Activated naive CD4-positive, alpha-beta T cell treated with anti-CD3 and anti-CD28 coated beads for 36 hours (primary cell): ENCODE measurements at regions not wholly inside any gene's neighbourhood (a gene's known extent, or its start where the extent isn't known, plus 50 kb on each side); places are given as distances from the start of the nearest gene placed in this dataset.
"Not testable (repeated sequence)": the region's sequence is repeated elsewhere in the genome, so short reads cannot be mapped to it uniquely, and the experiment has no call there.

Experiments used
- CTCF ChIA-PET: fragments of 350-600 bp; sonication (Branson Sonifier 250); formaldehyde crosslinking; loops from one replicate; lab custom pipeline; 2021; ENCODE audit warnings: antibody characterized with exemption; lab: Charles Lee
- DNase-seq: peaks from one replicate; pipeline ENCODE4 v3.0.0-alpha.2; 2020
- H3K27ac Mint-ChIP-seq: one replicate; pipeline ENCODE4 v1.8.0; 2021; ENCODE audit warnings: mild to moderate bottlenecking, mixed read lengths
- H3K27me3 Mint-ChIP-seq: one replicate; pipeline ENCODE4 v1.8.0; 2021; ENCODE audit warnings: low read depth, mixed read lengths
- H3K36me3 Mint-ChIP-seq: one replicate; pipeline ENCODE4 v1.8.0; 2021; ENCODE audit warnings: low read depth, mixed read lengths
- H3K4me1 Mint-ChIP-seq: one replicate; pipeline ENCODE4 v1.8.0; 2021; ENCODE audit warnings: low read depth, mixed read lengths
- H3K4me3 Mint-ChIP-seq: one replicate; pipeline ENCODE4 v1.8.0; 2021; ENCODE audit warnings: mild to moderate bottlenecking, moderate library complexity, mixed read lengths
- H3K9me3 Mint-ChIP-seq: one replicate; pipeline ENCODE4 v1.8.0; 2021; ENCODE audit warnings: mixed read lengths
- intact Hi-C: fragments of 100-400 bp; cut with micrococcal nuclease; formaldehyde crosslinking; loops from one replicate; pipeline ENCODE4 v1.15.1; 2023

- not testable (repeated sequence) for H3K27ac Mint-ChIP-seq
These were observed 61.9 kb downstream of the NPIPB5 start for GRCh38 chr16:22572331-22573224.

GRCh38 chr16:22573225-22573530, 62.5 kb downstream of the NPIPB5 start:
- CTCF ChIA-PET, H3K36me3 Mint-ChIP-seq, H3K4me1 Mint-ChIP-seq, H3K27me3 Mint-ChIP-seq, intact Hi-C loops, DNase-seq, H3K9me3 Mint-ChIP-seq, H3K27ac Mint-ChIP-seq, H3K4me3 Mint-ChIP-seq: not testable (repeated sequence)

More at GRCh38 chr16:22572331-22573224, 61.9 kb downstream of the NPIPB5 start:
- H3K4me1 Mint-ChIP-seq, DNase-seq, H3K36me3 Mint-ChIP-seq, CTCF ChIA-PET, H3K9me3 Mint-ChIP-seq, intact Hi-C loops, H3K4me3 Mint-ChIP-seq, H3K27me3 Mint-ChIP-seq: not testable (repeated sequence)

- H3K27ac Mint-ChIP-seq, intact Hi-C loops, CTCF ChIA-PET, DNase-seq, H3K27me3 Mint-ChIP-seq, H3K4me3 Mint-ChIP-seq, H3K4me1 Mint-ChIP-seq, H3K9me3 Mint-ChIP-seq, H3K36me3 Mint-ChIP-seq: not testable (repeated sequence)
These were observed 65.8 kb downstream of the NPIPB5 start for GRCh38 chr16:22576506-22576905.

GRCh38 chr16:22583195-22583594, 72.5 kb downstream of the NPIPB5 start:
- H3K9me3 Mint-ChIP-seq, H3K4me1 Mint-ChIP-seq, H3K27me3 Mint-ChIP-seq, H3K4me3 Mint-ChIP-seq, H3K36me3 Mint-ChIP-seq, H3K27ac Mint-ChIP-seq, DNase-seq, CTCF ChIA-PET, intact Hi-C loops: not testable (repeated sequence)

- H3K9me3 Mint-ChIP-seq, H3K4me3 Mint-ChIP-seq, DNase-seq, CTCF ChIA-PET, H3K4me1 Mint-ChIP-seq, H3K27me3 Mint-ChIP-seq, intact Hi-C loops, H3K36me3 Mint-ChIP-seq, H3K27ac Mint-ChIP-seq: not testable (repeated sequence)
These were observed 73.8 kb downstream of the NPIPB5 start for GRCh38 chr16:22584459-22584858.

- H3K36me3 Mint-ChIP-seq, result not testable (repeated sequence)
These were observed 74.2 kb downstream of the NPIPB5 start for GRCh38 chr16:22584941-22585340.

GRCh38 chr16:22585431-22585830, 74.7 kb downstream of the NPIPB5 start:
- H3K4me3 Mint-ChIP-seq, H3K27ac Mint-ChIP-seq, H3K4me1 Mint-ChIP-seq, H3K9me3 Mint-ChIP-seq, H3K36me3 Mint-ChIP-seq, CTCF ChIA-PET, intact Hi-C loops, DNase-seq, H3K27me3 Mint-ChIP-seq: not testable (repeated sequence)

More at GRCh38 chr16:22584941-22585340, 74.2 kb downstream of the NPIPB5 start:
- H3K27me3 Mint-ChIP-seq, H3K4me1 Mint-ChIP-seq, H3K9me3 Mint-ChIP-seq, CTCF ChIA-PET, intact Hi-C loops, H3K4me3 Mint-ChIP-seq, DNase-seq, H3K27ac Mint-ChIP-seq: not testable (repeated sequence)

- DNase-seq, H3K4me3 Mint-ChIP-seq, H3K4me1 Mint-ChIP-seq, intact Hi-C loops, H3K36me3 Mint-ChIP-seq, H3K27me3 Mint-ChIP-seq, H3K9me3 Mint-ChIP-seq, CTCF ChIA-PET, H3K27ac Mint-ChIP-seq: not testable (repeated sequence)
These were observed 76.0 kb downstream of the NPIPB5 start for GRCh38 chr16:22586732-22587131.

GRCh38 chr16:22589757-22590156, 79.1 kb downstream of the NPIPB5 start:
- H3K4me3 Mint-ChIP-seq, CTCF ChIA-PET: not testable (repeated sequence)

GRCh38 chr16:22596445-22597045, 85.9 kb downstream of the NPIPB5 start:
- not testable (repeated sequence) for H3K4me1 Mint-ChIP-seq, H3K4me3 Mint-ChIP-seq, H3K36me3 Mint-ChIP-seq

More at GRCh38 chr16:22589757-22590156, 79.1 kb downstream of the NPIPB5 start:
- H3K27ac Mint-ChIP-seq, H3K4me1 Mint-ChIP-seq, DNase-seq, H3K9me3 Mint-ChIP-seq, H3K36me3 Mint-ChIP-seq, H3K27me3 Mint-ChIP-seq, intact Hi-C loops: not testable (repeated sequence)

GRCh38 chr16:22603744-22604143, 93.1 kb downstream of the NPIPB5 start:
- H3K4me1 Mint-ChIP-seq, H3K27ac Mint-ChIP-seq, CTCF ChIA-PET, DNase-seq, H3K9me3 Mint-ChIP-seq, H3K27me3 Mint-ChIP-seq, H3K4me3 Mint-ChIP-seq, H3K36me3 Mint-ChIP-seq, intact Hi-C loops: not testable (repeated sequence)

More at GRCh38 chr16:22596445-22597045, 85.9 kb downstream of the NPIPB5 start:
- H3K27ac Mint-ChIP-seq, DNase-seq, CTCF ChIA-PET, H3K9me3 Mint-ChIP-seq, H3K27me3 Mint-ChIP-seq, intact Hi-C loops: not testable (repeated sequence)

- intact Hi-C loops, H3K4me3 Mint-ChIP-seq, H3K4me1 Mint-ChIP-seq, H3K36me3 Mint-ChIP-seq, H3K27ac Mint-ChIP-seq, CTCF ChIA-PET, H3K27me3 Mint-ChIP-seq, DNase-seq, H3K9me3 Mint-ChIP-seq: not testable (repeated sequence)
These were observed 95.9 kb downstream of the NPIPB5 start for GRCh38 chr16:22606619-22607018.

- H3K27ac Mint-ChIP-seq, DNase-seq, H3K9me3 Mint-ChIP-seq, H3K27me3 Mint-ChIP-seq, H3K4me1 Mint-ChIP-seq, CTCF ChIA-PET, H3K4me3 Mint-ChIP-seq, H3K36me3 Mint-ChIP-seq: not testable (repeated sequence)
- intact Hi-C loops, result loop anchor here (10.0 kb wide), 1 partner anchor 1045 kb away; no protein-coding TSS in a partner anchor
These were observed 99.1 kb downstream of the NPIPB5 start for GRCh38 chr16:22609798-22610197.
